ENCODE measurements at regions not wholly inside any gene's neighbourhood (a gene's known extent, or its start where the extent isn't known, plus 50 kb on each side); places are given as distances from the start of the nearest gene placed in this dataset.

GRCh38 chr20:24787621-24788020 is 161.4 kb upstream of the CST7 start:
- H3K4me3 ChIP-seq (ENCODE audit: low read depth, low read length) = no peak overlapping the region
- DNase-seq (ENCODE audit: low read depth) = no peak
- TF ChIP-seq CTCF (IDR thresholded peaks at IDR 0.05; ENCODE audit: control insufficient read depth, extremely low read depth, insufficient read depth) = no peak

- no peak overlapping the region for H3K4me3 ChIP-seq (ENCODE audit: low read depth, low read length)
- DNase-seq (ENCODE audit: low read depth) = no peak
- no peak for TF ChIP-seq CTCF (IDR thresholded peaks at IDR 0.05; ENCODE audit: control insufficient read depth, extremely low read depth, insufficient read depth)
Measured at GRCh38 chr20:24789877-24790276, 159.2 kb upstream of the CST7 start.

- no peak overlapping the region for H3K4me3 ChIP-seq (ENCODE audit: low read depth, low read length)
- no peak for DNase-seq (ENCODE audit: low read depth)
- TF ChIP-seq CTCF (IDR thresholded peaks at IDR 0.05; ENCODE audit: control insufficient read depth, extremely low read depth, insufficient read depth) = no peak
Measured at GRCh38 chr20:24790746-24791283, 158.3 kb upstream of the CST7 start.

GRCh38 chr20:24791953-24792352 is 157.1 kb upstream of the CST7 start:
- DNase-seq (ENCODE audit: low read depth) = no peak
- H3K4me3 ChIP-seq (ENCODE audit: low read depth, low read length) = no peak overlapping the region
- TF ChIP-seq CTCF (IDR thresholded peaks at IDR 0.05; ENCODE audit: control insufficient read depth, extremely low read depth, insufficient read depth) = no peak

DNA sequence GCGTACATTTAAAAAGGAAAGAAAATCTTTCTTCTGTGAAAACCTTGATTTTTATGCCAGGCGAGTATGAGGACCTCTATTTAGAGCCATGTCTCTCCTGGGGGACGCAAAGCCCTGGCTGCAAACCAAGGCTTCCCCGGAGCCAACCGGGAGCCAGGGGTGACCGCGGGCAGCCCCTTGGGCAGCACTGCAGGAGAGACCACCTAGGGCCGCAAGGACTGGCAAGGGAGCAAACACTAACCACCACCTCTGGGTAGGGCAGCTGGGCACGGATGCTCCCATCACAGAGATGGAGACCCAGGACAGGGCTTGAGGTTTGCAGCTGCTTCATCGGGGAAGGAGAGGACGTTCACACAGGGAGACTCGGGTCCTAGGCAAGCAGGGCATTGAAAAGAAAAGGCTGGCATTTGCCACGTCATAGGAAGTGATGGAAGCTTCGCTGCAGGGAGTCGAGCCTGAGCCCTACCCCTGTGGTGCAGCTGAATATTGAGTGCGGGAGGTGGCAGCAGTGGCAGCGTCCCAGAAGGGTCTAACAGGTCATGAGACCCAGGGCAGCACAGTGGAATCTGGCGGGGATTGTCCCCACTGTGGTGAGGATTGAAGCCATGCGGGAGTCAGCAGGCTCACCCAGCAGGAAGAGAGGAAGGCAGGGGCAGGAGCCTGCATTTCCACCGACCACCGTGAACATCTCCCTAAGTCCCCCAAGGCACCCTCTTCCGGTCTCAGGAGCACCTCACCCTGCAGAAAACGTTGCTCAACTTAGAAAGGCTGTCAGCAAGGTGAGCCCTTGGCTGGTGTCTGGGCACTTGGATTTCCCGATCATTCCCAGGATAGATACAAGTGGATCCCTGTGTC is 156.2 kb upstream of the CST7 start:
- H3K4me3 ChIP-seq (ENCODE audit: low read depth, low read length) = no peak overlapping the region
- no peak for TF ChIP-seq CTCF (IDR thresholded peaks at IDR 0.05; ENCODE audit: control insufficient read depth, extremely low read depth, insufficient read depth)
- no peak for DNase-seq (ENCODE audit: low read depth)

GRCh38 chr20:24795436-24795835 is 153.6 kb upstream of the CST7 start:
- no peak overlapping the region for H3K4me3 ChIP-seq (ENCODE audit: low read depth, low read length)
- TF ChIP-seq CTCF (IDR thresholded peaks at IDR 0.05; ENCODE audit: control insufficient read depth, extremely low read depth, insufficient read depth) = no peak
- DNase-seq (ENCODE audit: low read depth) = no peak
